Medulla oblongata (tissue), 1 donor: ENCODE measurements at regions not wholly inside any gene's neighbourhood (a gene's known extent, or its start where the extent isn't known, plus 50 kb on each side); places are given as distances from the start of the nearest gene placed in this dataset.

Experiments used
- DNase-seq: peaks from one replicate; pipeline ENCODE4 v3.0.0-alpha.2; 2015; ENCODE audit errors: extremely low spot score

DNA sequence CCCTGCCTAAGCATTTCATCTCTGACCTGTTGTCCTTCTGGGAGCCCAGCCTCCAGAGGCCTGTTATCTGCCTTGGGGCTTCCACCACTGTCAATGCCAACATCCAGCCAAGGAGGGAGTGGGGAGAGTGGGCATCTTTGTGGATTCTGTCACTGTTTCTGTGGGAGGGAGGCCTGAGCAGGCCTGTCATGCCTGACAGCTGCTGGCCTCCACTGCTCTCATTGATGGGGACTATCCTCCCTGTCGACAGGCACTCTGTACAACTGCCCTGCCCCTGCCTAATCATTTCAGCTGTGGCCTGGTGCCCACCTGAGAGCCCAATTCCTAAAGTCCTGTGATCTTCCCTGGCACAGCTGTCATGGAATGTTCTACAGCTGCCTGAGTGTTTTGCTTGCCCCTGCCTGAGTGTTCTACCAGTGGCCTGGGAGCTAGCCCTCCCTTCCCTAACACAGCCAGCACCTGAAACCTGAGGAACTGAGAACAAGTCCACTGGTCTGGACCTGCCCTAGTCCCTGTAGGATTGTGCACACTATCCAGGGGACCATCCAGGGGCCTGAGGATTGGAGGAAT, 145.3 kb downstream of the FAM83B start:
- DNase-seq, result no peak

- DNase-seq, result no peak
Measured at GRCh38 chr6:54992789-54993188, 146.2 kb downstream of the FAM83B start.

DNA sequence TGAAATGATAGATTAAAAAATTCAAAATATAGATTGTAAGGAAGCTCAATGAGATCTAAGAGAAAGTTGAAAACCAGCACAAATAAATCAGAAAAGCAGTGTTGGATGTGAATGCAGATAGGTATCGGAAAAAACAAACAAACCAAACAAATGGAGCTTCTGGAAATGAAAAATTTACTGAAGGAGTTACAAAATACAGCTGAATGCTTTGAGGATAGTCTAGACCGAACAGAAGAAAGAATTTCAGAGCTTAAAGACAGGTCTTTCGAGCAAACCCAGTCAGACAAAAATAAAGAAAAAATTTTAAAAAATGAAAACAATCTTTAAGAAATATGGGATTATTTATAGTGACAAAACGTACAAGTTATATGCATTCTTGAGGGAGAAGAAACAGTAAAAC, 146.7 kb downstream of the FAM83B start:
- DNase-seq, result no peak

DNA sequence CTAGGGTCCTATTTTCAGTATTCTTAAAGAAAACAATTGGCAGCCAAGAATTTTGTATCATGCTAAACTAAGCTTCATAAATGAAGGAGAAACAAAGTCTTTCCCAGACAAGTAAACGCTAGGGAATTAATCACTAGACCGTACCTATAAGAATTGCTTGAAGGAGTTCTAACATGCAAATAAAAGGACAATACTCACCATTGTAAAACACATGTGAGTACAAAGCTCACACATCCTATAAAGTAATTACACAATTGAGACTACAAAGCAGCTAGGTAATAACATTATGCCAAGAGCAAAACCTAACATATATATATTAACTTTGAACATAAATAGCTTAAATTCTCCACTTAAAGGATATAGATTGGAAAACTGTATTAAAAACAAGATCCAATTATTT, 147.4 kb downstream of the FAM83B start:
- no peak for DNase-seq

DNA sequence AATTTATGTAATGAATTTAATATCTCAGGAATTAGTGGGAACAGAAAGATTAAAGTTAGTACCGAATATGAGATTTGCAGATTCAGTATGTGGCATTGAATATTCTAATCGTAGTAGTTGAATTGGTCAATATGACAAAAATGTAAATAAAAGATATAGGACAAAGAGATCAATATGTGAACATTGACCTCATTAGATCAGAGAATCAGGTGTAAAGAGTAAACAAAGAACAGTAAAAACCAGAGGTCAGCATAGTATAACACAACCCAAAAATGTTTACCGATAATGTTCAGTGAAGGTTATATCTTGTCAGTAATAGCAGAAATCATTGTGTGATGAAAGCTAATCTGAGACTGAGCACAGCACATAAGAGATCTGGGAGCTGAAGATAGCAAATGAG, 152.0 kb downstream of the FAM83B start:
- DNase-seq, result no peak

- DNase-seq, result no peak
Measured at GRCh38 chr6:55003719-55004430, 157.3 kb downstream of the FAM83B start.

DNA sequence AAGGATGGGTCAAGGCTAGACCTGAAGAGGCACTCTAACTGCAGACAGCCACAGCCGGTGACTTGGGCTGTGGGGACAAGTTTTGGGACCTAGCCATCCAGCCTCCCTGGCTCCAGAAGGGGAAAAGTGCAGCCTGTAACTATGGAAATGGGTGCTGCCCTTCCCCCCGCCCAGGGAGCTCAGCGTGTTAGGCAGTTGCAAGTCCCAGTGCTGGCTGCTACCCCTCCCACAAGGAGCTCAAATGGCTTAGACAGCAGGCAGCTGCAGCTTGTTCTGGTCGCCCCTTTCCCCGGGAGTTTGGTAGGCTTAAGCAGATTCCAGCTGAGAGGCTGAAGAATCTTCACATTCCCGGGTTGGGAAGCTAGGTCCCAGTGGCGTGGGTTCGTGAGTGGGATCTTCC, 162.6 kb downstream of the FAM83B start:
- DNase-seq, result no peak

- DNase-seq, result no peak
Measured at GRCh38 chr6:55011034-55011433, 163.3 kb upstream of the HCRTR2 start.

DNA sequence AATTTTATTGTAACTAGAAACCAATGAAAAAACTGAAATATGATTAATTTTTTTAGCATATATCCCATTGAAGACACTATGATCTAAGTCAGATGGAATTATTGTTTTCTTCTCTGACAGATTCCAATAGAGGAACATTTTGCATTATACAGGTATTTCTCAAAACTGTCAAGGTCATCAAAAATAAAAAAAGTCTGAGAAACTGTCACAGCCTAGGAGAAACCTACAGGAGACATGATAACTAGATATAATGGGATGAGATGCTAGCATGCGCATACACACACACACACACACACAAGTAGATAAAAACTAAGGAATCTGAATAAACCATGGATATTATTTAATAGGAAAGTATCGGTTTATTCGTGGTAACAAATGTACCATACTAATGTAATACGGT, 161.9 kb upstream of the HCRTR2 start:
- DNase-seq, result no peak

GRCh38 chr6:55014321-55015088, 159.8 kb upstream of the HCRTR2 start:
- no peak for DNase-seq

GRCh38 chr6:55016261-55016660, 158.1 kb upstream of the HCRTR2 start:
- no peak for DNase-seq

DNA sequence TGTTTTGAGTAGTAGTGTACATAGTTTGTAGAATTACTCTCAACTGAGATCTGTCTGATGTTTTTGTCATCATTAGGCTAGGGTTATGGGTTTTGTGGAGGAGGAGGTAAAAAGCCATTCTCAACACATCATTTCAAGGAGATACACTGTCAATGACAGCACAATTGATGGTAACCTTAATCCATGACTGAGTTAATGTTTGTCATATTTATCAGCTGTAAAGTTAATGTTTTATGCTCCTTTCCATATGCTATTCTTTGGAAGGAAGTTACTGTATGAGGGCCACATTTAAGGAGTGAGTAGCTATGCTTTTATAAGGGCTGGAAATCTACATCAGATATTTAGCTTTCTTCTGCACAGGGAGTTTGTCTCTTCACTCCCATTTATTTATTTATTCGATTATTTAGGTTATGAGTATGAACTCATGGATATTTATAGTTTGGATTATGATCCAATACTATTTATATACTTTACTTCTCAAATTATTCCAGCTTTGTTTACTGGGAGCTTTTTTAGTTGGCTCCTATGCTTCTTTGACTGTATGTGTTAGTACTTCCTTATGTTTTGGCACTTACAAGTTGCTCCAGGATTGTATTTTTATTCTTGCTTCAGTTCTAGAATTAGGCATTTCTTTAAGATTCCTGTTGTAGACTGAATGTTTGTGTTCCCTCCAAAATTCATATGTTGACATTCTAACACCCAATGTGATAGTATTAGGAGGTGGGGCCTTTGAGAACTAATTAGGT, 156.6 kb upstream of the HCRTR2 start:
- DNase-seq, result no peak

DNA sequence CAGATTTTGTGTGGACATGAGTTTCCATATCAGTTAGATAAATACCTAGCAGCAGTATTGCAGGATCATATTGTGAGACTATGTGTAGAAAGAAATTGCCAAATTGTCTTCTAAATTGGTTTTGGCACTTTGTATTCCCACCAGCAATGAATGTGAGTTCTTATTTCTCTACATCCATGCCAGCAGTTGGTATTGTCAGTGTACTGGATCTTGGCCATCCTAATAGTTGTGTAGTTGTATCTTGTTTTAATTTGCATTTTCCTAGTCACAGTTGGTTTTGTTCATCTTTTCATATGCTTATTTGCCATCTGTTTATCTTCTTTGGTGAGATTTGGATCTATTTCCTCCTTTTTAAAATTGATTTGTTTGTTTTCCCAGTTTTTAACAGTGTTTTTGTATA, 154.7 kb upstream of the HCRTR2 start:
- DNase-seq, result no peak

DNA sequence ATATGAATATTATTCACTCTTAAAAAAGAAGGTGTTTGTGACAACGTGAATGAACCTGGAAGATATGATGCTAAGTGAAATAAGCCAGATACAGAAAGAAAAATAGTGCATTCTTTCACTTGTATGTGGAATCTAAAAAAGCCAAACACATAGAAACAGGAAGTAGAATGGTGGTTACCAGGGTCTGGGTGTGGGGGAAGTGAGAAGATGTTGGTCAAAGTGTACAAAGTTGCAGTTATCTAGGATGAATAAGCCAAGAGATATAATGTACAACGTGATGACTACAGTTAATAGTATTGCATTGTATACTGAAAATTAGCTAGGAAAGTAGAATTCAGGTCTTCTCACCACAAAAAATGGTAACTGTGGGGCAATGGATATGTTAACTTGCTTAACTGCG, 151.1 kb upstream of the HCRTR2 start:
- DNase-seq, result no peak

- no peak for DNase-seq
Measured at GRCh38 chr6:55033016-55033546, 141.2 kb upstream of the HCRTR2 start.

DNA sequence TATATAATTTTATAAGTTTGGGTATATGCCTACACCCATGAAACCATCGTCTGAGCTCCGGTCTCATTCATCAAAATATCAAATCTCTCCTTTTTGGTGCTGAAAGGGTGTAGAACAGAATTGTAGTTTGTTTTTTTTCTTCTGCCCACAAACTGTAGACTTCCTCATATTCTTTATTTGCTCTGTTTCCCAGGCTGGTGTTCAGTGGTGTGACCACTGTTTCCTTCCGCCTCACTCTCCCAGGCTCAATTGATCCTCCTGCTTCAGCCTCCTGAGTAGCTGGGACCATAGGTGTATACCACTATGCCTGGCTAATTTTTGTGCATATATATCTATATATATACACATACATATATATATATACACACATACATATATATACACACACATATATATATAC, 139.6 kb upstream of the HCRTR2 start:
- DNase-seq, result peak; percentile 28

- DNase-seq, result no peak
Measured at GRCh38 chr6:55040102-55040848, 134.0 kb upstream of the HCRTR2 start.

GRCh38 chr6:55046869-55047422, 127.4 kb upstream of the HCRTR2 start:
- DNase-seq, result no peak

DNA sequence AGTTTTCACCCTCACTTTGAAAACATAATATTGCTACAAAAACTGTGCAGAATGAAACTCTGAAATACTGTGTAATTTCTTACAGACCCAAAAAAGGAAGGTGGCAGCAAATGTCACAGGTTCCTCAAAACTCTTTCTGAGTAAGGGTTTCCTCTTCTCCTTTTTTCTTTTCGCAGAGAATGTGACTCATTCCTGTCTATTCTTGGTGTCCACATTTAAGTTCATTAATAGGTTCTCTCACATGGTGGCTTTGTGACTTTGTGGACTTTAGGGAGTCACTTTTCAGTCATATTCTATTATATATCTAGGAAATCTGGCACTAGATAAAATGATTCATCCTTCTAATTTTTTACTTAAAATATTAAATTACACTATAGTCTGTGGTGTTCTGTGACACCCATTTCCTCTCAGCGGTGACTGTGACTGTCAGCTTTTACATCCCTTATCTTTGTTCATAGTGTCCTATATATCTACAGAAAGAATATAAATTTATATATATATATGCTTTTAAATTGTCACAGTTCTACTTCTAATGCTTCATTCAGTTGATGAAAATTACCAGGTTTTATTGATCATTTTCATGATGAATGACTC, 126.8 kb upstream of the HCRTR2 start:
- peak; percentile 80 for DNase-seq

GRCh38 chr6:55049866-55050265, 124.4 kb upstream of the HCRTR2 start:
- DNase-seq, result no peak

DNA sequence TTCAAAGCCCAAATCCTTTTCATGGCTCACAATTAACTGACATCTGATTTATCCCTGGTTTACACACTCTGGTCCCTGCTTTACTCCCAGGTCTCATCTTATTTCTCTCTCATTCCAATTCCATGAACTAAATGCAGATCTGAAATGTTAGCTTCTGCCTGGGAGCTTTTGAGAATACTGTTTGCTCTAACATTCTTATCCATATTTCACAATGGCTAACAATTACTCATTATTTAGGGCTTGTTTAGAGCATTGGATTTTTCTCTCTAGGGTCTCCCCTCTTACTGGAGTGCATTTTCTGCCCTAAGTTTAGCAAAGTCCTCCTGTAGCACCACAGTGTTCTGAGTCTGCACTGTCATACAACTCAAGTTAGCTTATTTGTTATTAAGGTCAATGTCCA, 121.5 kb upstream of the HCRTR2 start:
- no peak for DNase-seq
